H1 (cell line): ENCODE measurements at regions not wholly inside any gene's neighbourhood (a gene's known extent, or its start where the extent isn't known, plus 50 kb on each side); places are given as distances from the start of the nearest gene placed in this dataset.

Experiments used
- CTCF ChIA-PET: fragments of 300-600 bp; sonication (Branson Sonifier 250); formaldehyde crosslinking; loops from one replicate; lab custom pipeline; 2021; ENCODE audit not compliant: partially characterized antibody; lab: Charles Lee
- POLR2A ChIA-PET: fragments of 300-600 bp; sonication (Branson Sonifier 250); formaldehyde crosslinking; loops from one replicate; lab custom pipeline; 2021; ENCODE audit warnings: inconsistent platforms; ENCODE audit not compliant: partially characterized antibody; lab: Charles Lee
- DNase-seq, 2 experiments: peaks; one replicate each; pipeline versions ENCODE4 v3.0.0 to v3.0.0-alpha.2; 2010 to 2022; ENCODE audit warnings: low spot score in 2 of 2, low read depth in 1 of 2, mixed read lengths in 1 of 2
- FAIRE-seq: peaks from 2 replicates; lab custom pipeline; 2011; peaks lifted over from hg19 to GRCh38; lab: Jason Lieb, UNC
- H2AFZ ChIP-seq: 2 replicates; pipeline ENCODE4 v1.8.1; 2012; ENCODE audit warnings: low read length, inconsistent platforms
- H2AK5ac ChIP-seq: 2 replicates; pipeline ENCODE4 v1.6.1; 2013; ENCODE audit warnings: low read depth, low read length
- H2BK120ac ChIP-seq: replicated peaks from 2 replicates; pipeline ENCODE3; 2013; ENCODE audit warnings: low read depth, low read length, inconsistent platforms
- H2BK12ac ChIP-seq: 2 replicates; pipeline ENCODE4 v1.6.1; 2013; ENCODE audit warnings: low read depth, low read length
- H2BK15ac ChIP-seq: 2 replicates; pipeline ENCODE4 v1.6.1; 2013; ENCODE audit warnings: low read length
- H2BK20ac ChIP-seq: 2 replicates; pipeline ENCODE4 v1.6.1; 2013; ENCODE audit warnings: low read length
- H2BK5ac ChIP-seq: 2 replicates; pipeline ENCODE4 v1.6.1; 2013; ENCODE audit warnings: low read depth, low read length
- H3K14ac ChIP-seq: 2 replicates; pipeline ENCODE4 v1.6.1; 2013; ENCODE audit warnings: inconsistent platforms; ENCODE audit not compliant: insufficient read length
- H3K18ac ChIP-seq: 2 replicates; pipeline ENCODE4 v1.6.1; 2013; ENCODE audit warnings: low read length; ENCODE audit errors: extremely low read depth
- H3K23ac ChIP-seq: 2 replicates; pipeline ENCODE4 v1.6.1; 2013; ENCODE audit warnings: inconsistent platforms; ENCODE audit not compliant: insufficient read length
- H3K23me2 ChIP-seq: 2 replicates; pipeline ENCODE4 v1.6.1; 2013; ENCODE audit warnings: low read depth, low read length
- H3K27ac ChIP-seq: 2 replicates; pipeline ENCODE4 v1.6.1; 2011; ENCODE audit warnings: low read depth, low read length, inconsistent platforms
- H3K27me3 ChIP-seq, 4 experiments: replicated peaks in 1 of 4; 1 replicate in 1 of 4; 2 replicates in 3 of 4; pipeline versions ENCODE4 v1.6.1 to v1.8.1; 2011 to 2013; ENCODE audit warnings: low read length in 3 of 4, mild to moderate bottlenecking in 3 of 4, inconsistent platforms in 2 of 4, mixed read lengths in 2 of 4, moderate library complexity in 1 of 4; ENCODE audit not compliant: control insufficient read depth in 3 of 4, insufficient read depth in 3 of 4; ENCODE audit errors: extremely low read depth in 1 of 4
- H3K36me3 ChIP-seq, 4 experiments: 2 replicates each; pipeline versions ENCODE4 v1.6.1 to v1.8.1; 2011 to 2013; ENCODE audit warnings: mild to moderate bottlenecking in 4 of 4, low read length in 3 of 4, moderate library complexity in 2 of 4, control low read depth in 1 of 4, inconsistent platforms in 1 of 4; ENCODE audit not compliant: insufficient read depth in 4 of 4, control insufficient read depth in 2 of 4
- H3K4ac ChIP-seq: replicated peaks from 2 replicates; pipeline ENCODE3; 2013; ENCODE audit warnings: low read length, low read depth, mixed read lengths, inconsistent platforms; ENCODE audit not compliant: insufficient read length
- H3K4me1 ChIP-seq, 4 experiments: replicated peaks in 1 of 4; 1 replicate in 1 of 4; 2 replicates in 3 of 4; pipeline versions ENCODE4 v1.6.1 to v1.8.1; 2011 to 2013; ENCODE audit warnings: low read length in 3 of 4, inconsistent platforms in 2 of 4, mixed read lengths in 1 of 4; ENCODE audit not compliant: insufficient read depth in 4 of 4, control insufficient read depth in 3 of 4
- H3K4me2 ChIP-seq, 2 experiments: 2 replicates each; pipeline versions ENCODE4 v1.6.1 to v1.8.1; 2011 to 2013; ENCODE audit warnings: low read depth in 2 of 2, low read length in 2 of 2, control low read depth in 1 of 2, inconsistent platforms in 1 of 2, mild to moderate bottlenecking in 1 of 2; ENCODE audit not compliant: insufficient read depth in 1 of 2
- H3K4me3 ChIP-seq, 4 experiments: fragments of 200-600, 300-600 bp in 1 of 4; sonication (generic), shearing (Covaris generic), sonication (Bioruptor Twin) in 1 of 4; 2 replicates each; pipeline versions ENCODE4 v1.5.1 to v1.8.1; 2011 to 2016; ENCODE audit warnings: low read length in 4 of 4, low read depth in 3 of 4, control low read depth in 2 of 4, inconsistent platforms in 2 of 4, mild to moderate bottlenecking in 2 of 4, mixed read lengths in 1 of 4, moderate library complexity in 1 of 4; ENCODE audit not compliant: insufficient read depth in 2 of 4; ENCODE audit errors: extremely low read depth in 1 of 4
- H3K56ac ChIP-seq: replicated peaks from 2 replicates; pipeline ENCODE3; 2013; ENCODE audit warnings: low read depth, mild to moderate bottlenecking, mixed read lengths, low read length, inconsistent platforms; ENCODE audit not compliant: insufficient read length
- H3K79me1 ChIP-seq: 2 replicates; pipeline ENCODE4 v1.6.1; 2013; ENCODE audit warnings: low read depth, low read length, control low read depth
- H3K79me2 ChIP-seq, 2 experiments: 2 replicates each; pipeline versions ENCODE4 v1.6.1 to v1.8.1; 2012 to 2013; ENCODE audit warnings: low read length in 2 of 2, mild to moderate bottlenecking in 2 of 2, inconsistent platforms in 1 of 2; ENCODE audit not compliant: insufficient read depth in 2 of 2, control insufficient read depth in 1 of 2
- H3K9ac ChIP-seq, 4 experiments: replicated peaks in 1 of 4; 1 replicate in 1 of 4; 2 replicates in 3 of 4; pipeline versions ENCODE4 v1.6.1 to v1.8.1; 2011 to 2013; ENCODE audit warnings: low read depth in 3 of 4, low read length in 3 of 4, control low read depth in 2 of 4, mild to moderate bottlenecking in 2 of 4, moderate library complexity in 2 of 4, inconsistent platforms in 1 of 4; ENCODE audit errors: extremely low read depth in 1 of 4
- H3K9me3 ChIP-seq, 2 experiments: 2 replicates each; pipeline versions ENCODE4 v1.6.1 to v1.8.1; 2012 to 2013; ENCODE audit warnings: mild to moderate bottlenecking in 2 of 2, moderate library complexity in 2 of 2, control low read depth in 1 of 2, inconsistent platforms in 1 of 2, low read depth in 1 of 2, low read length in 1 of 2, mixed read lengths in 1 of 2; ENCODE audit not compliant: insufficient read depth in 2 of 2
- H4K20me1 ChIP-seq, 2 experiments: replicated peaks in 1 of 2; 2 replicates each; pipeline versions ENCODE3 to v1.8.1; 2011 to 2013; ENCODE audit warnings: inconsistent platforms in 2 of 2, low read length in 2 of 2, mild to moderate bottlenecking in 1 of 2; ENCODE audit not compliant: insufficient read depth in 2 of 2, control insufficient read depth in 1 of 2
- H4K5ac ChIP-seq: 2 replicates; pipeline ENCODE4 v1.6.1; 2013; ENCODE audit warnings: low read length, low read depth, mixed read lengths, inconsistent platforms; ENCODE audit not compliant: insufficient read length
- H4K8ac ChIP-seq: 2 replicates; pipeline ENCODE4 v1.8.0; 2013; ENCODE audit warnings: mild to moderate bottlenecking, moderate library complexity, low read length, inconsistent platforms; ENCODE audit not compliant: insufficient read depth; ENCODE audit errors: extremely low read depth
- H4K91ac ChIP-seq: replicated peaks from 2 replicates; pipeline ENCODE3; 2013; ENCODE audit warnings: low read length, mixed read lengths, inconsistent platforms; ENCODE audit not compliant: insufficient read length
- ATF2 ChIP-seq: IDR thresholded peaks from 2 replicates; pipeline ENCODE4 v1.6.1; 2012; ENCODE audit warnings: low read length, inconsistent platforms
- ATF3 ChIP-seq: IDR thresholded peaks from 2 replicates; pipeline ENCODE4 v1.6.1; 2011; ENCODE audit warnings: low read depth, mild to moderate bottlenecking, low read length; ENCODE audit not compliant: insufficient read depth
- EZH2 ChIP-seq: fragments of 200-600 bp; sonication (generic); IDR thresholded peaks from 2 replicates; pipeline ENCODE4 v1.7.1; 2012; ENCODE audit warnings: low read depth, mild to moderate bottlenecking, moderate library complexity, low read length, inconsistent platforms; ENCODE audit not compliant: severe bottlenecking
- SUZ12 ChIP-seq: fragments of 200-600 bp; sonication (generic); IDR thresholded peaks from 2 replicates; pipeline ENCODE4 v1.6.1; 2012; ENCODE audit warnings: mild to moderate bottlenecking, inconsistent platforms, low read length, moderate library complexity, mixed read lengths
- WGBS, 2 experiments: shearing (Covaris generic) in 1 of 2; methylation state at CpG; one replicate each; pipeline versions ENCODE4 v1.1.6 to v1.1.7; 2013 to 2015; ENCODE audit warnings: low lambda C conversion rate in 2 of 2, mixed read lengths in 2 of 2, inconsistent platforms in 1 of 2, low coverage in 1 of 2, missing lambda C conversion rate in 1 of 2; ENCODE audit not compliant: insufficient replicate concordance in 2 of 2, insufficient coverage in 1 of 2, insufficient read length in 1 of 2; ENCODE audit errors: extremely low coverage in 1 of 2, missing lambda C conversion rate in 1 of 2; 5-methylcytosine and 5-hydroxymethylcytosine counted together

GRCh38 chr3:187973977-187974870 is 179.7 kb upstream of the LPP start:
- H2BK5ac ChIP-seq, result no peak overlapping the region
- no peak overlapping the region for H3K18ac ChIP-seq
- no peak overlapping the region for H3K56ac ChIP-seq
- TF ChIP-seq ATF2, result no peak
- TF ChIP-seq ATF3, result no peak
- TF ChIP-seq EZH2, result no peak
- TF ChIP-seq SUZ12, result no peak
- TF ChIP-seq, all 59 proteins: peak for 0
- Histone ChIP-seq H2BK20ac (no peak overlapping the region), H2BK12ac (no peak overlapping the region), H3K79me1 (no peaks in the 10 kb centered on the region), H3K9me3 (peaks cover 0 to 4% of the 10 kb centered on the region in 2 experiments; a peak in 2 of 4 replicates), H4K5ac (no peak overlapping the region), H3K14ac (no peak overlapping the region), H2AFZ (no peak overlapping the region), H4K8ac (no peak overlapping the region), H4K20me1 (no peaks in the 10 kb centered on the region), H3K4me2 (no peak overlapping the region), H2BK15ac (no peak overlapping the region), H3K4me3 (no peak overlapping the region), H3K27me3 (no peaks in the 10 kb centered on the region), H2BK120ac (no peak overlapping the region), H3K27ac (no peak overlapping the region), H3K23ac (no peak overlapping the region), H2AK5ac (no peak overlapping the region), H3K4me1 (no peaks in the 10 kb centered on the region), H3K9ac (no peak overlapping the region), H4K91ac (no peak overlapping the region), H3K36me3 (peaks cover 0 to 3% (median 0%) of the 10 kb centered on the region in 4 experiments; a peak in 1 of 8 replicates), H3K4ac (no peak overlapping the region), H3K23me2 (no peaks in the 10 kb centered on the region), H3K79me2 (no peaks in the 10 kb centered on the region)
- DNase-seq (no peak), FAIRE-seq (no peak)
- 88% methylated on average over 9 of the region's 9 CpGs; no CpG with 5 or more reads in 1 of the 2 experiments for WGBS, 2 experiments
- POLR2A ChIA-PET, result no interaction called here
- CTCF ChIA-PET, result interaction anchor here (0.6 to 2.0 kb wide), 5 partner anchors 9 to 385 kb away, joined by 3 to 5 read pairs (median 4); no protein-coding TSS in a partner anchor
